ENCODE measurements at regions not wholly inside any gene's neighbourhood (a gene's known extent, or its start where the extent isn't known, plus 50 kb on each side); places are given as distances from the start of the nearest gene placed in this dataset.

- ChIA-PET POLR2A (no interaction called here), CTCF (no interaction called here)
Observed at GRCh38 chr11:116396331-116396730, 376.5 kb downstream of the BUD13 start.

GRCh38 chr11:116394022-116394421 lies 378.8 kb downstream of the BUD13 start:
- BruUV-seq (replicated peaks): no TSS peak
- ATAC-seq (no peak), DNase-seq (ENCODE audit: low read depth, low spot score) (no peak)
- no peaks in the 10 kb centered on the region for H3K36me3 ChIP-seq (ENCODE audit: control insufficient read depth, insufficient read depth, low read length)
- TF ChIP-seq TCF7L2 (IDR thresholded peaks at IDR 0.05; ENCODE audit: low read depth, low read length) (no peak), POLR2AphosphoS5 (IDR thresholded peaks at IDR 0.05; ENCODE audit: low read depth, low read length) (no peak), CTCF (IDR thresholded peaks at IDR 0.05) (no peak), SIN3A (IDR thresholded peaks at IDR 0.05; ENCODE audit: borderline replicate concordance, insufficient read depth, low read depth, low read length) (no peak)
- TF ChIP-seq, protein P1, sequence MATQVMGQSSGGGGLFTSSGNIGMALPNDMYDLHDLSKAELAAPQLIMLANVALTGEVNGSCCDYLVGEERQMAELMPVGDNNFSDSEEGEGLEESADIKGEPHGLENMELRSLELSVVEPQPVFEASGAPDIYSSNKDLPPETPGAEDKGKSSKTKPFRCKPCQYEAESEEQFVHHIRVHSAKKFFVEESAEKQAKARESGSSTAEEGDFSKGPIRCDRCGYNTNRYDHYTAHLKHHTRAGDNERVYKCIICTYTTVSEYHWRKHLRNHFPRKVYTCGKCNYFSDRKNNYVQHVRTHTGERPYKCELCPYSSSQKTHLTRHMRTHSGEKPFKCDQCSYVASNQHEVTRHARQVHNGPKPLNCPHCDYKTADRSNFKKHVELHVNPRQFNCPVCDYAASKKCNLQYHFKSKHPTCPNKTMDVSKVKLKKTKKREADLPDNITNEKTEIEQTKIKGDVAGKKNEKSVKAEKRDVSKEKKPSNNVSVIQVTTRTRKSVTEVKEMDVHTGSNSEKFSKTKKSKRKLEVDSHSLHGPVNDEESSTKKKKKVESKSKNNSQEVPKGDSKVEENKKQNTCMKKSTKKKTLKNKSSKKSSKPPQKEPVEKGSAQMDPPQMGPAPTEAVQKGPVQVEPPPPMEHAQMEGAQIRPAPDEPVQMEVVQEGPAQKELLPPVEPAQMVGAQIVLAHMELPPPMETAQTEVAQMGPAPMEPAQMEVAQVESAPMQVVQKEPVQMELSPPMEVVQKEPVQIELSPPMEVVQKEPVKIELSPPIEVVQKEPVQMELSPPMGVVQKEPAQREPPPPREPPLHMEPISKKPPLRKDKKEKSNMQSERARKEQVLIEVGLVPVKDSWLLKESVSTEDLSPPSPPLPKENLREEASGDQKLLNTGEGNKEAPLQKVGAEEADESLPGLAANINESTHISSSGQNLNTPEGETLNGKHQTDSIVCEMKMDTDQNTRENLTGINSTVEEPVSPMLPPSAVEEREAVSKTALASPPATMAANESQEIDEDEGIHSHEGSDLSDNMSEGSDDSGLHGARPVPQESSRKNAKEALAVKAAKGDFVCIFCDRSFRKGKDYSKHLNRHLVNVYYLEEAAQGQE (IDR thresholded peaks at IDR 0.05; ENCODE audit: insufficient read depth in 1 of 2, low read depth in 2 of 2, low read length in 1 of 2): no peak
- H3K27me3 ChIP-seq (ENCODE audit: control insufficient read depth, insufficient read depth, low read length): peaks cover 3% of the 10 kb centered on the region; the same call in 1 of the 2 replicates
- CTCF ChIA-PET: no interaction called here
- no peaks in the 10 kb centered on the region for H3K4me1 ChIP-seq (ENCODE audit: control insufficient read depth, insufficient read depth, low read length)
- in situ Hi-C loops (cut with HindIII; ENCODE audit: low pct_unique_long_range_greater_than_20kb, low sequenced_read_pairs) (no loop called here), intact Hi-C loops (cut with micrococcal nuclease; ENCODE audit: unreplicated experiment) (no loop called here)
- POLR2A ChIA-PET: no interaction called here
- H3K4me3 ChIP-seq (ENCODE audit: low read depth in 2 of 2, low read length in 2 of 2): no peak overlapping the region
- no peaks in the 10 kb centered on the region; the same call in 1 of the 2 replicates for H3K9me3 ChIP-seq (ENCODE audit: control insufficient read depth, insufficient read depth, low read depth, low read length)
- H3K27ac ChIP-seq (ENCODE audit: low read length): no peak overlapping the region

More at GRCh38 chr11:116396331-116396730, 376.5 kb downstream of the BUD13 start:
- no peak for ATAC-seq
- DNase-seq (ENCODE audit: low read depth, low spot score): no peak
- Histone ChIP-seq H3K36me3 (ENCODE audit: control insufficient read depth, insufficient read depth, low read length) (no peaks in the 10 kb centered on the region), H3K27ac (ENCODE audit: low read length) (no peak overlapping the region), H3K9me3 (ENCODE audit: control insufficient read depth, insufficient read depth, low read depth, low read length) (no peaks in the 10 kb centered on the region; the same call in 1 of the 2 replicates), H3K27me3 (ENCODE audit: control insufficient read depth, insufficient read depth, low read length) (peaks cover 3% of the 10 kb centered on the region; the same call in 1 of the 2 replicates), H3K4me1 (ENCODE audit: control insufficient read depth, insufficient read depth, low read length) (no peaks in the 10 kb centered on the region), H3K4me3 (ENCODE audit: low read depth in 2 of 2, low read length in 2 of 2) (no peak overlapping the region)
- no TSS peak for BruUV-seq (replicated peaks)
- in situ Hi-C loops (cut with HindIII; ENCODE audit: low pct_unique_long_range_greater_than_20kb, low sequenced_read_pairs) (no loop called here), intact Hi-C loops (cut with micrococcal nuclease; ENCODE audit: unreplicated experiment) (no loop called here)
- no peak for TF ChIP-seq POLR2AphosphoS5 (IDR thresholded peaks at IDR 0.05; ENCODE audit: low read depth, low read length)
- TF ChIP-seq TCF7L2 (IDR thresholded peaks at IDR 0.05; ENCODE audit: low read depth, low read length): no peak
- TF ChIP-seq, protein P1 (IDR thresholded peaks at IDR 0.05; ENCODE audit: insufficient read depth in 1 of 2, low read depth in 2 of 2, low read length in 1 of 2): no peak
- no peak for TF ChIP-seq SIN3A (IDR thresholded peaks at IDR 0.05; ENCODE audit: borderline replicate concordance, insufficient read depth, low read depth, low read length)
- no peak for TF ChIP-seq CTCF (IDR thresholded peaks at IDR 0.05)
